A673 (cell line): ENCODE measurements at regions not wholly inside any gene's neighbourhood (a gene's known extent, or its start where the extent isn't known, plus 50 kb on each side); places are given as distances from the start of the nearest gene placed in this dataset.

Experiments used
- EZH2 ChIP-seq: fragments of 200-600 bp; sonication (generic); IDR thresholded peaks from 2 replicates; pipeline ENCODE4 v1.6.1; 2017; ENCODE audit warnings: borderline replicate concordance, low read depth, mild to moderate bottlenecking, mixed read lengths, antibody characterized with exemption, low read length; ENCODE audit not compliant: poor library complexity, severe bottlenecking
- TF ChIP-seq, protein P1 (sequence below): fragments of 300-800, 200-600 bp; sonication (generic); conservative IDR thresholded peaks from 2 replicates; pipeline ENCODE4 v1.5.1; 2017; ENCODE audit warnings: low read depth, mild to moderate bottlenecking, antibody characterized with exemption, low read length, moderate library complexity, mixed read lengths

GRCh38 chr12:116629480-116629879 lies 70.3 kb downstream of the MAP1LC3B2 start:
- TF ChIP-seq, protein P1, sequence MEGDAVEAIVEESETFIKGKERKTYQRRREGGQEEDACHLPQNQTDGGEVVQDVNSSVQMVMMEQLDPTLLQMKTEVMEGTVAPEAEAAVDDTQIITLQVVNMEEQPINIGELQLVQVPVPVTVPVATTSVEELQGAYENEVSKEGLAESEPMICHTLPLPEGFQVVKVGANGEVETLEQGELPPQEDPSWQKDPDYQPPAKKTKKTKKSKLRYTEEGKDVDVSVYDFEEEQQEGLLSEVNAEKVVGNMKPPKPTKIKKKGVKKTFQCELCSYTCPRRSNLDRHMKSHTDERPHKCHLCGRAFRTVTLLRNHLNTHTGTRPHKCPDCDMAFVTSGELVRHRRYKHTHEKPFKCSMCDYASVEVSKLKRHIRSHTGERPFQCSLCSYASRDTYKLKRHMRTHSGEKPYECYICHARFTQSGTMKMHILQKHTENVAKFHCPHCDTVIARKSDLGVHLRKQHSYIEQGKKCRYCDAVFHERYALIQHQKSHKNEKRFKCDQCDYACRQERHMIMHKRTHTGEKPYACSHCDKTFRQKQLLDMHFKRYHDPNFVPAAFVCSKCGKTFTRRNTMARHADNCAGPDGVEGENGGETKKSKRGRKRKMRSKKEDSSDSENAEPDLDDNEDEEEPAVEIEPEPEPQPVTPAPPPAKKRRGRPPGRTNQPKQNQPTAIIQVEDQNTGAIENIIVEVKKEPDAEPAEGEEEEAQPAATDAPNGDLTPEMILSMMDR: no peak
- no peak for TF ChIP-seq EZH2
